ENCODE measurements at regions not wholly inside any gene's neighbourhood (a gene's known extent, or its start where the extent isn't known, plus 50 kb on each side); places are given as distances from the start of the nearest gene placed in this dataset.
"Not testable (repeated sequence)": the region's sequence is repeated elsewhere in the genome, so short reads cannot be mapped to it uniquely, and the experiment has no call there.

GRCh38 chr1:105459759-105460158, 1596.7 kb upstream of the PRMT6 start:
- TF ChIP-seq CTCF (IDR thresholded peaks at IDR 0.05) (no peak), ZFX (IDR thresholded peaks at IDR 0.05; ENCODE audit: borderline replicate concordance) (no peak)
- no peak overlapping the region for H3K27ac ChIP-seq

DNA sequence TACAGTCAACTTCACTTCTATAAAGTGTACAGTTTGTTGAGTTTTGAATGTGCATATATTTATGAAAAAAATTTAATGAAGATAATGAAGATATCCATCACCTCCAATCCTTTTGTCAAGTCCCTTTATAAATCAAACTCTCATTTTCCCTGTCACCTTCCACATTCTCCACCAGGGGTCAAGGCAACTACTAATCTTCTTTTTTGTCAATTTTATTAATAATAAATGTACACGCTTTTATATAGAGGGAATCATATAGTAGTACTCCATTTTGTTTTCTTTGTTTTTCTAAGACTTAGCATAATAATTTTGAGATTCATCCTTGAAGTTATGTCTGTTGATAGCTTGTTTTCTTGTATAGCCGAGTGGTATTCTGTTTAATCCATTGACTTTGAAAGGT, 1594.2 kb upstream of the PRMT6 start:
- H3K27ac ChIP-seq = no peak overlapping the region
- TF ChIP-seq ZFX (IDR thresholded peaks at IDR 0.05; ENCODE audit: borderline replicate concordance) (no peak), CTCF (IDR thresholded peaks at IDR 0.05) (no peak)

DNA sequence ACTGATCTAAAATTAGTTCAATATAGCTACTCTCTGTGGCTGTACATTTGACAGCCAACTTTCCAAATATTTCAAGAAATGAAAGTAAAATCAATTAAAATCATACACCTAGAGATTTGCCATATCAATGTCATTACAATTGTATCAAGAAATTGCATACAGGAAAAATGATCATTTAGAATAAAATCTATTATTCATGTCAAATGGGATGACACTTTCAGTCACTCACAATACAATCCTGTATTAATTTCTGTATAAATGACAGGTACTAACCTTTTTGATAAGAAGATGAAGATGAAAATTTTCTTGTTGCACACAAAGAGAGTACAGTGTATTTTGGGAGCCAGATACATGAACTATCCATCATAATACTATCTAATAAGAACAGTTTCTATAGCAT, 1588.9 kb upstream of the PRMT6 start:
- no peak overlapping the region for H3K27ac ChIP-seq
- no peak for TF ChIP-seq CTCF (IDR thresholded peaks at IDR 0.05)
- no peak for TF ChIP-seq ZFX (IDR thresholded peaks at IDR 0.05; ENCODE audit: borderline replicate concordance)

DNA sequence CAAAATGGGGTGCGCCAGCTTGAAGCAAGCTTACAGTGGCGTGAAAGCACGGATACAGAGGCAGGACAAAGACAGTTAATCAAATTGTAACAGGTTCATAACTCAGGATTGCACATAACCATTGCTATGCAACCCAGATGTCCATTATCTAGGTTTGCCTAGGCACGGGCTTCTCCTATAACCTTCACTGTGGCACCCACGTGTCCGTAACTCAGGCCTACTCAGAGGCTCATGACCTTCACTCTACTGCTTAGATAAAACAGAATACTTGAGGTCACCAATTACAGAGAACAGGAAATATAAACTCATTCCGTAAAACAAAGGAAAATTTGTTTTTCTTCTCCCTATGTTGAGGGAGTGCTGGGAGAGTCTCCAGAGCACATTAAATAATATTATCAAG, 1585.9 kb upstream of the PRMT6 start:
- not testable (repeated sequence) for H3K27ac ChIP-seq

- H3K27ac ChIP-seq = no peak overlapping the region
- TF ChIP-seq ZFX (IDR thresholded peaks at IDR 0.05; ENCODE audit: borderline replicate concordance) (no peak), CTCF (IDR thresholded peaks at IDR 0.05) (no peak)
Measured at GRCh38 chr1:105483436-105483835, 1573.0 kb upstream of the PRMT6 start.

GRCh38 chr1:105485207-105485606, 1571.3 kb upstream of the PRMT6 start:
- H3K27ac ChIP-seq = no peak overlapping the region

DNA sequence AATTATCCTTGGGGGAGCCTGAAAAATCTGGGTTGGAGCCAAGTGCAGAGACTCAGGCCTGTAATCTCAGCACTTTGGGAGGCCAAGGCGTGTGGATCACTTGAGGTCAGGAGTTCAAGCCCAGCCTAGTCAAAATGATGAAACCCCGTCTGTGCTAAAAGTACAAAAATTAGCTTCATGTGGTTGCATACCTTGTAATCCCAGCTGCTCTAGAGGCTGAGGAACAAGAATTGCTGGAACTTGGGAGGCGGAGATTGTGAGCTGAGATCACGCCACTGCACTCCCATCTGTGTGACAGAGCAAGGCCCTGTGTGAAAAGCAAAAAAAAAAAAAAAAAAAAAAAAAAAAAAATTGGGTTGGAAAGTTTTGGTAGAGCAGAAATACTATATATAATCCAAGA, 1563.6 kb upstream of the PRMT6 start:
- TF ChIP-seq ZFX (IDR thresholded peaks at IDR 0.05; ENCODE audit: borderline replicate concordance) (no peak), CTCF (IDR thresholded peaks at IDR 0.05) (no peak)

More at GRCh38 chr1:105485207-105485606, 1571.3 kb upstream of the PRMT6 start:
- TF ChIP-seq CTCF (IDR thresholded peaks at IDR 0.05) = no peak
- TF ChIP-seq ZFX (IDR thresholded peaks at IDR 0.05; ENCODE audit: borderline replicate concordance) = no peak

DNA sequence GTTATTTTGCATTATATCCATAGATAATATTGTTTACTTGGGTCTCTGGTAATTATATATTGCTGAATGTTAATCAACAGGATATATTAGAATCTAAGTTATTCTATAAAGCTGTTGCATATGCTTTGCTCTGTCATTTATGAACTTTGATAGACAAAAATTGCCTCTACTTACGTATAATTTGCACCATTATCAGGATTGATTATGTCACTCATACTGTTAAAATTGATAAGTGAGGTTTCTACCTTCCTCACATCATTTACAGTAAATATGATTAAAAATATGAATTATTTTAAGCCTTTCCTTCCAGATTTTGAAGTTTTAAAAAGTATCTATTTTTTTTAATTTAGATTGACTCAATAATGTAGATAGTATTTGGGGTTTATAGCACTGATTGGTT, 1540.4 kb upstream of the PRMT6 start:
- TF ChIP-seq CTCF (IDR thresholded peaks at IDR 0.05) (no peak), ZFX (IDR thresholded peaks at IDR 0.05; ENCODE audit: borderline replicate concordance) (no peak)
- no peak overlapping the region for H3K27ac ChIP-seq

More for the DNA sequence above, 1563.6 kb upstream of the PRMT6 start:
- no peak overlapping the region for H3K27ac ChIP-seq
